ENCODE measurements at regions not wholly inside any gene's neighbourhood (a gene's known extent, or its start where the extent isn't known, plus 50 kb on each side); places are given as distances from the start of the nearest gene placed in this dataset.

DNA sequence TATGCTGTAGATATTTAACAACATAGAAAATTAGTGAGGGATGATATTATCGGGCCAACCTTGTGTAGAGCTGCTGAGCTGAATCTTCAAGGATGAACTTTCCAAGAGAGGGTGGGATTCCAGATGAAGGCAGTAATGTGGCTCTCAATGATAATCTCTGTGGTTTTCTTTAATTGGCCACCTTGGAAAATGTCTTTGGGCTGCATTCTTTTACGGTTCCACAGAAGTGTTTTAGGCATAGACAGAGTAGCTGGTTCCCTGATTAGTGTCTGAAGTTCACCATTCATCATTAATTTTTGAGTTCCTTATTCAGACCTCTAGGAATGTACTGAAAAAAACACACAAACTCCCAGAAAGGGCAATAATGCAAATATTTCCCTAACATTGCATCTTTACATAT lies 1566.9 kb upstream of the PIK3C3 start:
- DNase-seq = no peak

DNA sequence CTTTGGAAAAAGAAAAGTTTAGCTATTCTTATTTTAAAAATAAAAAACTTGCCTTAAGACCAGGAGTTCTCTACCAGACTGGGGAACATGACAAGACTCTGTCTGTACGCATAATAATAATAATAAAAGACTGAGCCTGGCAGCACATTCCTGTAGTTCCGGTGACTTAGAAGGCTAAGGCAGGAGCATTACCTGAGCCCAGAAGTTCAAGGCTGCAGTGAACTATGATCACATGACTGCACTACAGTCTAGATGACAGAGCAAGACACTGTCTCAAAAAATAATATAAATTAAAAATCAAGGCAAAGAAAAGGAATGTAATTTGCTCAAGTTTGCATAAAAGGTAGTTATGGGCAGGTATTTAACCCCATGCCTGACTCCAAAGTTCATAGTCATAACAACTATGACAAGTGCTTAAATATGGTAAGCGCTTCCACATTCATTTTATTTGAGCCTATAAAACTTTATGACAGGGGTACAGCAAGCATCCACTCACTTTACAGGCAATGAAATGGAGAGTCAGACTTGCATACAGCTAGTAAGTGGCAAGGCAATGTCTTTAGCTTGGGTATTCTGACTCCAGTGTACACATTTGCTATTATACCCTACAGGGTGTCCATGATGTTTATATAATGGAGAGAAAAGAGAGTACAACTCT lies 1567.8 kb upstream of the PIK3C3 start:
- DNase-seq = no peak

- no peak for DNase-seq
These were observed 1572.8 kb upstream of the PIK3C3 start for GRCh38 chr18:40382197-40382596.

DNA sequence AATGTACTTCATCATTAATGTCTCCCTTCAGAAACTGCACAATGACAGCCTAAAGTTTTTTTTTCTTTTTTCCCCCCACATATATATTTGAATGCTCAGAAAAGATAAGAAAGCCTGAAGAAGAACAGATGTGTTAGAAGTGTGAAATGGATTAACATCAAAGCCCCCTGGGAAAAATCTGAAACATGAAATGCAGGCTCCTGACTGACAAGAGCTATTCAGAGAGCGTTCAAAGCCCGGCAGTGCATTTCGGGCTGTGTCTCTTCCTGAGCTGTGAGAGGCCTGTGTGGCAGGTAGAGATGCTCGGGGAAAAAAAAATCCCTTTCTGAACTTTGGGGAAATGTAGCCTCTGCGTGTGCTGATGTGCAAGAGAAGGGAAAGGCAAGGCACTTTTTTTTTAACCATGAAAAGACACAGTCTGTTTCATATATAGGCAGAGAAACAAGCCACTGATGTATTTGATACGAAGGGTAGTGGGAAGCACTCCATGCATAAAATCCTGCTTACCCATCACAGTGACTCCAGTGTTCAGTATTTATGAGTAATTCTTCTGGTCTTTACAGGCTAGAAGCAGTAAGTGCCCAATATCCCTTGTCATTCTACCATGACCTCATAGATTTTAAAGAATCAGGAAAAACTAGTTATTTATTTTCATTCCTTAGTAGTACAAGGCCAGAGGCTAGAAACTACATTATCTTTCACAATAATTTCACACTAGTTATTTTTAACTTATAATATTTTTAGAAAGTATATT lies 1574.2 kb upstream of the PIK3C3 start:
- DNase-seq = no peak

GRCh38 chr18:40375837-40376236 lies 1579.2 kb upstream of the PIK3C3 start:
- no peak for DNase-seq

DNA sequence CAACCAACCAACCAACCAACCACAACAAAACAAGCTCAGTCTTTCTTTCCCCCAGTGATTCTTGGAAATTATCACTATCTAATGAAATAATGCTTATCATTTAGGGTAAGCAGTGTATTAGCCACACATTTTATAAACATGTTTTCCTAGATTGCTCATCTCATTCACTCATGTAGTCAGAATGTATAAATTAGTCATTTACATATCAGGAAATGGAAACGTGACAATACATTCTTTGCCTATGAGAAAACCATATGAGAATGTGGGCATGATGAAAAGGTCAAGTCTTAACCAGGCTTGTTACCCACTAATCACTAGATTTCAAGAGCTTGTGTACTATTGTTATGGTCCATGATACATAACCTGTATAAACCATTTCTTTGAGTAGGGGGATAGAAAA lies 1583.4 kb upstream of the PIK3C3 start:
- DNase-seq = no peak

- no peak for DNase-seq
These were observed 1587.5 kb upstream of the PIK3C3 start for GRCh38 chr18:40367576-40367975.

- DNase-seq = no peak
These were observed 1588.5 kb upstream of the PIK3C3 start for GRCh38 chr18:40366521-40366920.

GRCh38 chr18:40365526-40365925 lies 1589.5 kb upstream of the PIK3C3 start:
- no peak for DNase-seq

GRCh38 chr18:40360558-40360957 lies 1594.5 kb upstream of the PIK3C3 start:
- no peak for DNase-seq

DNA sequence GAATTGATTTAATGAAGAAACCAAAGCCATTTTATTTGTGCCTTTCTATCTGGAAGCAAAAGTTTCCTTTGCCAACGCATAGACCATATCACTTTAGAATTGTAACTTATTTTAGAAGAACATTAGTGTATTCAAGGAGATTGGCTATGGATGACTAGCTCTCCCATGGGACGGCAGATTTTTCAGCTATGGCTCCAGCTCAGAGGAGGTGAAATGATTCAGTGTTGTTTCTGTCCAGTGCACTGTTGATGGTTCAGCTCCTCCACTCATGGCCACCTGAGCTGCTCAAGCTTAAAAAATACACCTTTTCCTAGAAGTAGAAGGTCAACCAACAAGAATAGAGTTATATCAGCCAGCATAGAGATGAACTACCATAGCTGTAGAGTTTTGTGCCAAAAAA lies 1597.5 kb upstream of the PIK3C3 start:
- DNase-seq = no peak

DNA sequence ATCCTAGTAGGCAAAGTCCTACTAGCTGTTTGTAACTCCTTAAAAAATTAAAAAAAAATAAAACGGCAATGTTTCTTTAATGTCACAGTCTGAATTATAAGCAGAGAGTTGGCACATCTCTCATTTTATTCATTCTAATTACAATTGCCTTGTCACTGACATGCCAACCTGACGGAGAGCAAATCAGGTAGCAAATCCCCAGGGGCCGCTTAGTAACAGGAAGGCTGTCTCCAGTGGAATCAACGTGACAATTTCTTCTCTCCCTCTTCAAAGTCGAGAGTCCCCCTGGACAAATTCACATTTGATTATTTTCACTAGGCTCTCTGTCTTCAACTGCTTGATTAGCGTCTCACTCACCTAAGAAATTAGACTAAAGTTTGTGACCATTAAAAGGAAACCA lies 1598.9 kb upstream of the PIK3C3 start:
- no peak for DNase-seq

DNA sequence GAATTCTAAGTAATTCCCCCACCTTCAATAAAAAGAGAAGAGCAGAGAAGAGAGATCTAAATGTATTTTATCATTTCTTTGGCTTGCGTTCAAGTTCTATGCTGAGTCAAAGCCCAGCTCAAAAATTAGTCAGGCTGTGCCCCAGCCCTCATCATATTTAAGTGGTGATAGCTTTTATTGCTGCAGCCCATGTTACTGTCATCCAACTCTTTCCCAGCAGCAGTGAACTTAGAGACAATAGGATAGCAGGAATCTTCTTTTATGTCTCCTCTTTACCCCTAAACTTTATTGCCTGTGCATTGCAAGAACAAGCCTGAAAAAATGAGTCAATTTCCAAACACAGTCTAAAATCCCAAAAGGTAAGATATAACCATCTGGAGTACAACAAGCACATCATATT lies 1599.3 kb upstream of the PIK3C3 start:
- DNase-seq = no peak

GRCh38 chr18:40348196-40348595 lies 1606.8 kb upstream of the PIK3C3 start:
- no peak for DNase-seq

DNA sequence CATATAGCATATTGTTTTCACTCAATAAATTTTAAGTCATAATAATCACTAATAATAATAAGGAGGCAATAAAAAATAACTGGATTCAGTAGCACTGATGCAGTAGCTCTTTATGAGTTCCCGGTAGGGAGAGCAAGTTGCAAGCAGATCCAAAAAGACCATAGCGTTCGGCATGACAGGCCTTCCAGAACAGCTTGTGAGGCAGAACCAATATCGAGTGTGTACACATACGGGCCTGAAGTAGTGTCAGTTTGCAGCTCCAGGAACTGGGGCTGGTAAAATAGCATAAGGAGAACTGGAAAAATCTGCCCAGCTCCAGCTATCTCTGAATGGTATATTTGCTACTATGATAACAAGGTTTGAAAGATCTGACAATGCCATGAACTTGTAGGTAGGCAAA lies 1607.8 kb upstream of the PIK3C3 start:
- no peak for DNase-seq

DNA sequence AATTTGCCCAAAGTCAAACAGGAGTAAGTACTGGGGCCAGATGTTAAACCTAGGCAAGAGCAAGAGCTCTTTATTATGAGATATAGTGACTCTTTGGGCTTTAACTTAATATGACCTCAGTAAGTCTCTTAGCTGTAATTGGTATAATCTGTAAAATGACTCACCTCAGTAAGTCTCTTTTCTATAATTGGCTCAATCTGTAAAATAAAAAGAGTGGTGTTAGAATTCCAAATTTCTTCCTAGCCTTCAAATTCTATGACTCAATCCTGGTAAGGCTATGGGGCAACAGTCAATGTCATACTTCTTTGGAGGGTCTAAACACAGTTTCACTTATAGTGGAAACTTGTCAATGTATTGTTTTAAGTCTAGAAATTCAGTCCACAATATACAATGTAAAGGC lies 1608.9 kb upstream of the PIK3C3 start:
- DNase-seq = no peak

DNA sequence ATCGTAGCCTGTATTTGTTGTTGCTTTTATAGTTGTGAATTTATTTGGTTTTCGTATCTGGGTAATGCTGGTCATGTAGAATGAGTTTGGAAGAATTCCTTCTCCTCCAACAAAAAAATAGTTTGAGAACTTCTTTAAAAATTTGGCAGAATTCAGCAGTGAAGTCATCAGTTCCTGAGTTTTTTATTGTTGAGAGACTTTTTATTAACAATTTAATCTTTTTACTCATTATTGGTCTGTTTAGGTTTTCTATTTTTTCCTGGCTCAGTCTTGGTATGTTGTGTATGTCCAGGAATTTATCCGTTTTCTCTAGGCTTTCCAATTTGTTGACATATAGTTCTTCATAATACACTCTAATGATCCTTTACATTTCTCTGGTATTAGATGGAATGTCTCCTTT lies 1613.3 kb upstream of the PIK3C3 start:
- DNase-seq = no peak

DNA sequence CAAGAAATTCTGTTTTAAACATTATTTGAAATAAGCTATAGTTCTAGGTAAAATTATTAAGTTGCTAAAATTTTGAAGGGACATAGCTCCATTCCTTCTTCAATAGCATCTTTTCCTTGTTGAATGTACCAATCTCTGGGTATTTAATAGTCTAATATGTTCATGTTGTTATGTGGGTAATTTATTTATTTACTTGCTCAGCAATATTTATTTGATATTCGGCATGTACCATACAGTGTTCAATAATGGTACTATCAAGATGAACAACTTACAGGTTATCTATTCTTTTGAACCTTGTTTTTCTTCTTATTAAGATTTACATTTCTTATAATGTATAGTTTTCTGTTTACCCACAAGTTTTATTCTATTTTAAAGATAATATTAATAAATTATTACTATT lies 1616.8 kb upstream of the PIK3C3 start:
- no peak for DNase-seq

- no peak for DNase-seq
These were observed 1628.0 kb upstream of the PIK3C3 start for GRCh38 chr18:40326985-40327384.

- DNase-seq = no peak
These were observed 1629.0 kb upstream of the PIK3C3 start for GRCh38 chr18:40325988-40326387.

DNA sequence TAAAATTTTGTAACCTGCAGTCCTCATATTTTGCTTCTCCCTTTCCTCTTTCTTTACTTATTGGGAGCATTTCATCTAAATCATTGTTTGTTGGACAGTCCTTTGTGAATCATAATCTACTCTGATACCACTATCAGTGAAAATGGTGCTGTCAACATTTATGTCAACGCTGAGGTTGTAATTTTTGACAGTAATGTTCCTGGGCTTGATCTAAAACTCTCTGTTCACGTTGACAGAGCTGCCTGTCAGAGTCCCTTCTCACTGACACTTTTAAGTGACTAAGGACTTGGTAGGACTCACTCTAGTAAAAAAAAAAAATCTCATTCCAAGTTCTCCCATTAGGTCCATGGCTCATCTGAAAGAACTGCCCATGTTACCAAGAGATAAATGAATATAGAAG lies 1640.8 kb upstream of the PIK3C3 start:
- no peak for DNase-seq

DNA sequence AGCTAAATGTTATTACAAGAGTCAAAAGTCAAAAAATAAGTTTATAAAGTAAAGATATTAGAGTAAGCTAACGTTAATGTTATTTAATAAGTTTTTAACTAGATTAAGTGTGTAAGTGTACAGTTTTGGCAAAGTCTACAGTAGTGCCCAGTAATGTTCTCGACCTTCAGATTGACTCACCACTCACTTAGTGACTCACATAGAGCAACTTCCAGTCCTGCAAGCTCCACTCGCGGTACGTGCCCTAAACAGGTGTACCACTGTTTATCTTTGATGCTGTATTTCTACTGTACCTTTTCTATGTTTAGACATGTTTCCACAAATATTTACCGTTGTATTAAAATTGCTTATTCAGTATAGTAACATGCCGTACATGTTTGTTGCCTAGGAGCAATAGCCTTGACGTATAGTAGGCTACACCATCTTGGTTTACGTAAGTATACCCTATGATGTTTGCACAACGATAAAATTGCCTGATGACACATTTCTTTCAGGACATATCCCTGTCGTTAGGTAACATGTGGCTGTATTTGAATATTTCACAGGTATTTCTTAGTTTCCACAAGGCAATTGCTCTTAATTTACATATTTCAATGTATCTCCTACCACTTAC lies 1641.9 kb upstream of the PIK3C3 start:
- no peak for DNase-seq

GRCh38 chr18:40307627-40308026 lies 1647.4 kb upstream of the PIK3C3 start:
- DNase-seq = no peak

DNA sequence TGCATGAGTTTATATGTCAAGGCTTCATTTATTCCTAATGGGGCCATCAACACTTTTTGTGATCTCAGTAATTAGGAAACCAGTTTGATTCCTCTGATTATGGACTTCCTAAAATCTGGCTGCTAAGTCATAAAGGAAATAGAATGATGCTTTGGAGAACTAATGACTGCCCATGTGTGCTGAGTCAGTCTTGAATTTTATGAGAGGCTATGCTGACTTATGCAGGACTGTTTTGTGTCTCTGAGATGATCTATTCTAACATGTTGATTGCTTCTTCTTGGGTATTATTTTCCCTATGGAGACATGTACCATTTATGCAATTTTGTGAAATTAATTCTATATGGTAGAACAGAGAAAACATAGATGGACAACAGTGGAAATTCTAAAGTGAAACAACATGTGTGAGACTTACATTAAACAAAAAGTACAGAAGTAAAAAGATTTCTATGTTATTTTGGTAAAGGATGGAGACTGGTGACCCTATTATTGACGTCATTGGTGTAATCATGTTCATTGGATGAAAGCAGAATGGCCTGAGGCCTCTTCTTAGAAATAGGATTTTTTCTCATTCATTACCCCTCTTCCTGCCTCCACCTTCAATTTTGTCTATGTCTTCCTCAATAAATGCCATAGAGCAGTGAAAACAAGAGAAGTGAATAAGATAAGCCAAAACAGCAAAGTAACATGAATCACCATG lies 1658.2 kb upstream of the PIK3C3 start:
- DNase-seq = no peak

Measured in NCI-H2081 treated with DMSO at 0.1 percent for 48 hours (cell line).